ENCODE measurements at regions not wholly inside any gene's neighbourhood (a gene's known extent, or its start where the extent isn't known, plus 50 kb on each side); places are given as distances from the start of the nearest gene placed in this dataset.
"Not testable (repeated sequence)": the region's sequence is repeated elsewhere in the genome, so short reads cannot be mapped to it uniquely, and the experiment has no call there.

DNA sequence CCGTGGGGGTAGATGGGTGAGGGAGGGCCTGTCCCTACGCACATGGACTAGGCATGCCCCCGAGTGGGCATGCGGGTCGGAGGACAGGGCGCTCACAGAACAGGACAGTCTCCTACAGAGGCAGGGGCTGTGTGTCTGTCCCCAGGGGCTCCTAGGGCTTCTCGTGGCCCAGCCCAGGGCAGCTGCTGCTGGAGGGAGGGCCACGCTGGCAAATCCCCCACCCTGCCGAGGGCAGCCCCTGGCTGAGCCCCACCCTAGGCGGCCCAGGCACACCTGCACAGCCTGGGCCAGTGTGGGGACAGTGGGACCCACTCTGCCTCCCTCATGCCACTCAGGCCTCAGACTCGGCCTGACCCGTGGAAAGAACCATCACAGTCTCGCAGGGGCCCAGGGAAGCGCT is 214.6 kb downstream of the TMEM121 start:
- H2BK5ac ChIP-seq (ENCODE audit: low read depth, low read length); H2BK120ac ChIP-seq (replicated peaks; ENCODE audit: low read depth, low read length); H3K18ac ChIP-seq (ENCODE audit: extremely low read depth, low read length); FAIRE-seq; H3K27ac ChIP-seq (ENCODE audit: low read depth, low read length); POLR2A ChIA-PET (ENCODE audit: partially characterized antibody); H2BK12ac ChIP-seq (ENCODE audit: low read depth, low read length); H2BK20ac ChIP-seq (ENCODE audit: low read length); H3K4ac ChIP-seq (replicated peaks; ENCODE audit: insufficient read length, low read depth, low read length); H3K9ac ChIP-seq (replicated peaks in 1 of 4; ENCODE audit: extremely low read depth in 1 of 4, low read depth in 3 of 4, low read length in 3 of 4); H3K27me3 ChIP-seq (replicated peaks in 1 of 4; ENCODE audit: control insufficient read depth in 3 of 4, extremely low read depth in 1 of 4, insufficient read depth in 3 of 4, low read length in 3 of 4); H2AK5ac ChIP-seq (ENCODE audit: low read depth, low read length); H3K56ac ChIP-seq (replicated peaks; ENCODE audit: insufficient read length, low read depth, low read length); H3K4me3 ChIP-seq (ENCODE audit: extremely low read depth in 1 of 4, insufficient read depth in 2 of 4, low read depth in 3 of 4, low read length in 4 of 4); H3K4me1 ChIP-seq (replicated peaks in 1 of 4; ENCODE audit: control insufficient read depth in 3 of 4, insufficient read depth in 4 of 4, low read length in 3 of 4); CTCF ChIA-PET (ENCODE audit: partially characterized antibody); H4K8ac ChIP-seq (ENCODE audit: extremely low read depth, insufficient read depth, low read length); H4K20me1 ChIP-seq (replicated peaks in 1 of 2; ENCODE audit: control insufficient read depth in 1 of 2, insufficient read depth in 2 of 2, low read length in 2 of 2); H3K14ac ChIP-seq (ENCODE audit: insufficient read length); H3K4me2 ChIP-seq (ENCODE audit: insufficient read depth in 1 of 2, low read depth in 2 of 2, low read length in 2 of 2); H3K79me1 ChIP-seq (ENCODE audit: low read depth, low read length); H3K36me3 ChIP-seq (ENCODE audit: control insufficient read depth in 2 of 4, insufficient read depth in 4 of 4, low read length in 3 of 4); H4K91ac ChIP-seq (replicated peaks; ENCODE audit: insufficient read length, low read length); H3K23ac ChIP-seq (ENCODE audit: insufficient read length); H3K23me2 ChIP-seq (ENCODE audit: low read depth, low read length); H2AFZ ChIP-seq (ENCODE audit: low read length); H3K79me2 ChIP-seq (ENCODE audit: control insufficient read depth in 1 of 2, insufficient read depth in 2 of 2, low read length in 2 of 2); H2BK15ac ChIP-seq (ENCODE audit: low read length); H4K5ac ChIP-seq (ENCODE audit: insufficient read length, low read depth, low read length); DNase-seq (ENCODE audit: low read depth in 1 of 2, low spot score in 2 of 2): not testable (repeated sequence)
- WGBS, 2 experiments (ENCODE audit: extremely low coverage in 1 of 2, insufficient coverage in 1 of 2, insufficient read length in 1 of 2, insufficient replicate concordance in 2 of 2, low coverage in 1 of 2, low lambda C conversion rate in 2 of 2, missing lambda C conversion rate in 1 of 2): 100% methylated on average over 1 of the region's 14 CpGs; no CpG with 5 or more reads in 1 of the 2 experiments
- H3K9me3 ChIP-seq (ENCODE audit: insufficient read depth in 2 of 2, low read depth in 1 of 2, low read length in 1 of 2): peaks cover 16 to 69% of the 10 kb centered on the region in 2 experiments; a peak in 3 of 4 replicates

DNA sequence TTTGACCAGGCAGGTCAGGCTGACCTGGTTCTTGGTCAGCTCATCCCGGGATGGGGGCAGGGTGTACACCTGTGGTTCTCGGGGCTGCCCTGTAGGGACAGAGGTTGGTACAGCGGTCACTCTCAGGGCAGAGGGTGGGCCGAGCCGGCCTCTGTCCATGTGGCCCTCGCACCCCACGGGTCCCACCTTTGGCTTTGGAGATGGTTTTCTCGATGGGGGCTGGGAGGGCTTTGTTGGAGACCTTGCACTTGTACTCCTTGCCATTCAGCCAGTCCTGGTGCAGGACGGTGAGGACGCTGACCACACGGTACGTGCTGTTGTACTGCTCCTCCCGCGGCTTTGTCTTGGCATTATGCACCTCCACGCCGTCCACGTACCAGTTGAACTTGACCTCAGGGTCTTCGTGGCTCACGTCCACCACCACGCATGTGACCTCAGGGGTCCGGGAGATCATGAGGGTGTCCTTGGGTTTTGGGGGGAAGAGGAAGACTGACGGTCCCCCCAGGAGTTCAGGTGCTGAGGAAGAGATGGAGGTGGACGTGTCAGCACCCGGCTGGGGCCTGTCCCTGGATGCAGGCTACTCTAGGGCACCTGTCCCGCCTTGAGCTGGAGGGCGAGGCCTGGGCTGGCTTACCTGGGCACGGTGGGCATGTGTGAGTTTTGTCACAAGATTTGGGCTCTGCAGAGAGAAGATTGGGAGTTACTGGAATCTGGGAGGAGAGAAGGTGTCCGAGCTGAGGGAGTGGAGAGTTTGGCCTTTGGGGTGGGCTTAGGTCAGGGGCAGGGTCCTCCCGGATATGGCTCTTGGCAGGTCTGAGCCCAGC is 215.5 kb downstream of the TMEM121 start:
- H3K9me3 ChIP-seq (ENCODE audit: insufficient read depth in 2 of 2, low read depth in 1 of 2, low read length in 1 of 2): peaks cover 19 to 73% of the 10 kb centered on the region in 2 experiments; a peak in 3 of 4 replicates
- H2BK15ac ChIP-seq (ENCODE audit: low read length); CTCF ChIA-PET (ENCODE audit: partially characterized antibody); H4K5ac ChIP-seq (ENCODE audit: insufficient read length, low read depth, low read length); H3K79me1 ChIP-seq (ENCODE audit: low read depth, low read length); H2BK120ac ChIP-seq (replicated peaks; ENCODE audit: low read depth, low read length); H3K9ac ChIP-seq (replicated peaks in 1 of 4; ENCODE audit: extremely low read depth in 1 of 4, low read depth in 3 of 4, low read length in 3 of 4); H4K20me1 ChIP-seq (replicated peaks in 1 of 2; ENCODE audit: control insufficient read depth in 1 of 2, insufficient read depth in 2 of 2, low read length in 2 of 2); H3K18ac ChIP-seq (ENCODE audit: extremely low read depth, low read length); H2BK12ac ChIP-seq (ENCODE audit: low read depth, low read length); H3K14ac ChIP-seq (ENCODE audit: insufficient read length); H3K23me2 ChIP-seq (ENCODE audit: low read depth, low read length); H2BK20ac ChIP-seq (ENCODE audit: low read length); H3K4me1 ChIP-seq (replicated peaks in 1 of 4; ENCODE audit: control insufficient read depth in 3 of 4, insufficient read depth in 4 of 4, low read length in 3 of 4); H3K27me3 ChIP-seq (replicated peaks in 1 of 4; ENCODE audit: control insufficient read depth in 3 of 4, extremely low read depth in 1 of 4, insufficient read depth in 3 of 4, low read length in 3 of 4); H3K4ac ChIP-seq (replicated peaks; ENCODE audit: insufficient read length, low read depth, low read length); H3K79me2 ChIP-seq (ENCODE audit: control insufficient read depth in 1 of 2, insufficient read depth in 2 of 2, low read length in 2 of 2); FAIRE-seq; H2AK5ac ChIP-seq (ENCODE audit: low read depth, low read length); H3K4me2 ChIP-seq (ENCODE audit: insufficient read depth in 1 of 2, low read depth in 2 of 2, low read length in 2 of 2); H3K56ac ChIP-seq (replicated peaks; ENCODE audit: insufficient read length, low read depth, low read length); H2BK5ac ChIP-seq (ENCODE audit: low read depth, low read length); H2AFZ ChIP-seq (ENCODE audit: low read length); H4K91ac ChIP-seq (replicated peaks; ENCODE audit: insufficient read length, low read length); H3K27ac ChIP-seq (ENCODE audit: low read depth, low read length); H3K23ac ChIP-seq (ENCODE audit: insufficient read length); H3K36me3 ChIP-seq (ENCODE audit: control insufficient read depth in 2 of 4, insufficient read depth in 4 of 4, low read length in 3 of 4); POLR2A ChIA-PET (ENCODE audit: partially characterized antibody); H3K4me3 ChIP-seq (ENCODE audit: extremely low read depth in 1 of 4, insufficient read depth in 2 of 4, low read depth in 3 of 4, low read length in 4 of 4); DNase-seq (ENCODE audit: low read depth in 1 of 2, low spot score in 2 of 2); H4K8ac ChIP-seq (ENCODE audit: extremely low read depth, insufficient read depth, low read length): not testable (repeated sequence)
- 75% methylated on average over 22 of the region's 29 CpGs; no CpG with 5 or more reads in 1 of the 2 experiments for WGBS, 2 experiments (ENCODE audit: extremely low coverage in 1 of 2, insufficient coverage in 1 of 2, insufficient read length in 1 of 2, insufficient replicate concordance in 2 of 2, low coverage in 1 of 2, low lambda C conversion rate in 2 of 2, missing lambda C conversion rate in 1 of 2)

Data from H1 (cell line).